PC-3 (cell line): ENCODE measurements at regions not wholly inside any gene's neighbourhood (a gene's known extent, or its start where the extent isn't known, plus 50 kb on each side); places are given as distances from the start of the nearest gene placed in this dataset.

ENCODE experiments used
- CTCF ChIP-seq: fragments of 300-600 bp; sonication (generic); conservative IDR thresholded peaks from 2 replicates; pipeline ENCODE4 v1.5.1; 2017; ENCODE audit warnings: antibody characterized with exemption, low read depth, mild to moderate bottlenecking, low read length
- EZH2 ChIP-seq: fragments of 300-600 bp; sonication (generic); IDR thresholded peaks from one replicate; pipeline ENCODE4 v1.6.1; 2017; ENCODE audit warnings: antibody characterized with exemption, mild to moderate bottlenecking, low read length; ENCODE audit not compliant: unreplicated experiment

- TF ChIP-seq EZH2 (no peak), CTCF (no peak)
Measured at GRCh38 chr1:81044708-81045107, 756.0 kb upstream of the ADGRL2 start.
